NCI-H69 (cell line): ENCODE measurements at regions not wholly inside any gene's neighbourhood (a gene's known extent, or its start where the extent isn't known, plus 50 kb on each side); places are given as distances from the start of the nearest gene placed in this dataset.
"Not testable (repeated sequence)": the region's sequence is repeated elsewhere in the genome, so short reads cannot be mapped to it uniquely, and the experiment has no call there.

Experiments
- DNase-seq: peaks from one replicate; lab custom pipeline; 2025; lab: John Stamatoyannopoulos, UW

DNA sequence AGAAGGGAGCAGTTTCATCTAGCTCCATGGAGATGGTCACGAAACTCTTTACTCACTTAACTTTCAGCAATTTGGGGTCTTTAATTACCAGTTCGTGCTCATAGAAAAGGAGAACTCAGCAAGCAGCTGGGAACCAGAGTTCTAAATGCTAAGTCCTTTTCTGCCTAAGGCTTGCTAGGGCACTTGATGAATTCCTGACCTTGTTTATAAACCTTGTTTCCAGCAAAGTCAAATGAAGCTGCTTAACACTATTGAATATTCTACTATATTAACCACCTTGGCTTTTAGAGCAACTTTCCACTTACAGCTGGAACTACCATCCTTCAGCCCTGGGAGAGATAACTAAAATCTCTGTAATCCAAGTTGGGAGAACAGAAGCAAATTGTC, 79.5 kb upstream of the TSC22D2 start:
- DNase-seq: no peak

DNA sequence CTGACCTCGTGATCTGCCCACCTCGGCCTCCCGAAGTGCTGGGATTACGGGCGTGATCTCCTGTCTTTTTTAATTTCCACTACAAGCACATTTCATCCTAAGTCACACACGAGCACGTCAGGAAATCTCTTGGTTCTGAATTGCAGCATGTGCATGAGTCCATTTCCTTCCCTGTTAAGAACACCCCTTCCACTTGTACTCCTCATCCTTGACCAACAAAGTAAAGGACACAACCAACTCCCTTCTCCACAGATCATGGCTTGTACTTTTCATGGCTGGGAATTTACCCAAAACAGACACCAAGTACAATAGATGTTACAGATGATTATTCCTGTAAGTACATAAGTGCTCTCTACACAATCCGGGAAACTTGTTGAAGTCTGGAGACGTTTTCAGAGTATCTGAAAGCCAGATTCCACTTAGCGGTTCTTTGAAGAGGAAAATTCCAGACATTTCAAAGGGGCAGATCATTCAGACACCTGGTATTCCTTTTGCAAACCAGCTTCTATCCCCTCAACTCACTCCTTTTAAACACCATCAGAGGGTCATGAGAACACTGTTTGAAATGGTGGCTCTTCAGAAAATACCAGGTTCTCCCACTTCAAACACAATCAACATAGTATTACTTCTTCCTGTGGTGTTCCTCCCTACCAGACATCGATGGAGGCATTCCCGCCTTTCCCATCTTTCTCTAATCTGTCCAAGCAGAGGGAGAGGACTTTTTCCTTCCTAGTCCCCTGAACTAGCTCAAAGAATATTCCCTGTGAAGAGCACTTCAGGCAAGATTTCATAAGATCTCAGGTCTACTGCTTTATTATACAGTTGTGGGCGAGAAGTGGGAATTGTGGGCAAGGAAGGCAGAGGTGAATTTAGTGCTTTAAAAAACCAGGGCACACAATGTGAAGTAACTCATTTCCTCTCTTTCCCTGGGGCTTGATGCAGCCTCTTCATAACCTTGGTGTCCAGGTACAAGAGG, 80.1 kb upstream of the TSC22D2 start:
- no peak for DNase-seq

DNA sequence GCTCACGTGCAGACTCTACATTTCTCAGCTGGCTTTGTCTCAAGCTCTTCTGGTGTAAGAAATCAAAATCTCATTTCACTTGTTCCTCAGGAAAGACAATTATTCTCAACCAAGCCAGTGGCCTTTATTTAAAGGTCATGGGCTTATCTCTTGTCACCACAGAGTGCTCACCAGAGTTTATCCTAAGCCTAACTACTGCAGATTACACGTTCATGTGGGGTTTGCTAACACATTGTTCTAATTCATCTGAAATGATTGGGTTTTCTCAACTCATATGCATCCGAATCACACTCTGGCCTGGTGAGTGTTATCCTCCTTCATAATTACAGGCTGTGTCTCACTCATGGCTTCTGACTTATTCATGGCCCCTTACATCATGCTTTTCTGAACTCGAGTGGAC, 83.3 kb upstream of the TSC22D2 start:
- DNase-seq: peak; percentile 40

DNA sequence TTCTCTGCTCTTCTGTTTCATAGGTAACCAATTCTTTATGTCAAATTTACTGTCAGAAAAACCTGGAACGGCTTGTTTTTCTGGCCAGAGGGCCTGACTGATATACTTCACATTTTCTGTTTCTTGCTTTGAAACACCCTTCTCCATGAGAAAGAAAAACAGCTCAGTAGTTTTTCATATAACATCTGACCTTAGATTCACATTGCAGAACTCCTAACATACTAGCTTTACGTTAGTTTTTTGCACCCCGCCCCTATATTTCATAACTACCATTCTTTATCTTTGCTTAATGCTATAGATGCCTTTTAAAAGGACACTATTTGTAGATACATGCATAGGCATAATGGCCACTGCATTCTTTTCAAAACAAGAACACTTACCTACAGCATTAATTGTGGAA, 83.9 kb upstream of the TSC22D2 start:
- DNase-seq: no peak

DNA sequence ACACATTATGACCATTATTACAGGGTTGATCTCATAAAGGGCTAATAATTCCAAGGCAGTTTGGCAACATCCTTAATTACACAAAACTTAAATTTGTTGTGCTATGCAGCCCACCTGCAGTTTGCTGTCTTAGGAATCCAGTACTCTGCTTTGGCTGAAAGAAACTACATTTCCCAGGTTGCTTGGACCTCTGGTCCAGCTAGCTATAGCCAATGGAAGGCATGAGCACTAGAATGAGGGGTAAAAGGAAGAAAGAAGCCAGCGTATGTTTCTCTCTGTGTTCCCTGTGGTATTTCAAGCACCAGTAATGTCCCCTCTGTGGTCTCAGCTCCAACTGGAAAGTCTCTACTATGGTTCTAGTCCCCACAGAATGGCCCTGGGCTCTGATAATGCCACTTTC, 84.3 kb upstream of the TSC22D2 start:
- DNase-seq: no peak

DNA sequence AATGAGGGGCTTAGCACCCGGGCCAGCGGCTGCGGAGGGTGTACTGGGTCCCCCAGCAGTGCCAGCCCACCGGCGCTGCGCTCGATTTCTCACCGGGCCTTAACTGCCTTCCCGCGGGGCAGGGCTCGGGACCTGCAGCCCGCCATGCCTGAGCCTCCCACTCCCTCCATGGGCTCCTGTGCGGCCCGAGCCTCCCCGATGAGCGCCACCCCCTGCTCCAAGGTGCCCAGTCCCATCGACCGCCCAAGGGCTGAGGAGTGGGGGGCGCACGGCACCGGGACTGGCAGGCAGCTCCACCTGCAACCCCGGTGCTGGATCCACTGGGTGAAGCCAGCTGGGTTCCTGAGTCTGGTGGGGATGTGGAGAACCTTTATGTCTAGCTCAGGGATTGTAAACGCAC, 85.0 kb upstream of the TSC22D2 start:
- DNase-seq: not testable (repeated sequence)

DNA sequence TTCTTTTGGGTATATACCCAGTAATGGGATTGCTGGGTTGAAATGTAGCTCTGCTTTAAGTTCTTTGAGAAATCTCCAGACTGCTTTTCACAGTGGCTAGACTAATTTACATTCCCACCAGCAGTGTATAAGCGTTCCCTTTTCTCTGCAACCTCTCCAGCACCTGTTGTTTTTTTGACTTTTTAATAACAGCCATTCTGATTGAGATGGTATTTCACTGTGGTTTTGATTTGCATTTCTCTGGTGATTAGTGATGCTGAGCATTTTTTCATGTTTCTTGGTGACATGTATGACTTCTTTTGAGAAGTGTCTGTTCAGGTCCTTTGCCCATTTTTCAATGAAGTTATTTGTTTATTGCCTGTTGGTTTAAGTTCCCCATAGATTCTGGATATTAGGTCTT, 87.1 kb upstream of the TSC22D2 start:
- DNase-seq: not testable (repeated sequence)

DNA sequence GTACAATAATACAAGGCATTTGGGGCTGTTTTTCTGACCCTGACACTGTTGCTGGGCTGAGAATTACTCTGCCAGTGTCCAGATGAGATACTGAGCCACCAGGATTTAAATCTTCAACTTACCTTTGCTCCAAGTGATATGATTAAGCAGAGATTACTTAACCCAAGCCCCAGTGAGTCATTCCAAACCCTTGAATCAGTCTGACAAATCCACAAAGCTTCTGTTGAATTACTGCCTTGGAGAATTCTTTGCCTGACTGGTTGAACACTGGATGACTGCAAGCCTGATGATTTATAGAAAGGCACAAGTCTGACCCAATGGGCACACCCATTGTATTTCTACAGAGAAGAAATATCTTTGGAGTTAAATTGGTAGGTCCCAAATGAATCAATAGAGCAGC, 88.2 kb upstream of the TSC22D2 start:
- no peak for DNase-seq

DNA sequence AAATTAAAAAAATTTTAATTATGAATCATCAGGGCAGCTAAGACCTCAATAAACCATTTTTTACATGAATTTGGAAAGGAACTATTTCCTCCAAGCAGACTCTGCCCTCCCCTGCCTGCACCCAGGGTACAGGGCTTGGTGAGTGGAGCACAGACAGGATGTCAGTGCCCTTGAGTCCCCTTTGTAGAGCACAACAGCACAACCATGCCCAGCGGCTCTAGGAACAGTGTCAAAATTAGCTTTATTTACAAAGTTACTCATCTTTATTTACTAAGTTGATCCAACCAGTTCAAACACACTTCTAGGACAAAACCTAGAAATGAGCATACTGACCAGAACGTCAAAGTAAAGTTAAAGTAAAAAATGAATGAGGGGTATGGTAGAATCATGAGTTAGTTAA, 90.6 kb upstream of the TSC22D2 start:
- DNase-seq: peak; percentile 54

DNA sequence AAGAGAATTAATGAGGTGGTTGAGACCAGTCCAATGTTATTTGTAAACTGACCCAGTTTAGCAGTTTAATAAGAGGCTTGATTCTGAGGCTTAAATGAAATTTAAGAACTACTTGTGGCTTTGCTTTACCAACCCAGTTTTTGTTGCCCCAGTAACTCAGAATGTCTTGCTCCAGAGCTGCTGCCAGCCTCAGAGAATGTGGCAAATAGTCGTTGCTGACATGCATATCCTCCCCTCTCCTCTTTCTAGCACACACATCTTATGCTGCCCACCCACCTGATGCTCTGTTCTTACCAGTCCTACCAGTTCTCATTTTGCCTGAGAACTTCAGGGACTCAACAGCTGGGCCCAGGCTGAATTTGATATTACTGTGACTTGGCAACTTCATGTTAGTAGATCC, 92.4 kb upstream of the TSC22D2 start:
- peak; percentile 24 for DNase-seq

DNA sequence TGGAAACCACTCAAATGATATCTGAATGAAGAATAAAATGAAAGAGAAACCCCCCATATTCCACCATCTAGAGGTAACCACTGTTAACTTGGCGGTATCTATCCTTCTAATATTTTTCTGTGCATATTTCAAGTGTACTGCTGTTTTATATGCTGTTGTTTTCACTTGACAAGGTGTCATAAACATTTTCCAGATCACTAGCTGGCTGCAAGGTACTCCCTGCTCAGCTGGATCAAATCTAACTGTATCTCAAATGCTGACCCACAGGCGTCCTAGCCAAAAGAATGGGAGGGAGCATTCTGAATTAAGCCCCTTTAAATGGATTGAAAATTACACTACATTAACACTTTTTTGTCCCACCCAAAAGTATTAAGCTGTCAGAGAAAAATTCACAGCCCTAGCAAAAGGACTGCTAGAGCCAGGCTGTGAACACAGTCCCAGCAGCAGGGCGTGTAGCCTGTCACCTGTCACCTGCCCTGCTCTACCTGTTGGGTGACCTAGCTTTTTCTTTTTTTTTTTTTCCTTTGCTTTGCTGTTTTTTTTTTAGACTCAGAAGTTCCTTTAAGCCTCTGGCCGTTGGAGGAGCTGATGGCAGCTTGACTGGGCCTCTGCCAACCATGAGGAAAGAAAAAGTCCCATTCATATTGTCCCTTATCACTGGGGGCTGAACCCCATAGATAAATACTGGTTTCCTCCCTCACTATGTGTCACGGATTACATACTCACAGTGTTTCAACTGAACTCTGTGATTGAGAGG, 93.7 kb upstream of the TSC22D2 start:
- no peak for DNase-seq

DNA sequence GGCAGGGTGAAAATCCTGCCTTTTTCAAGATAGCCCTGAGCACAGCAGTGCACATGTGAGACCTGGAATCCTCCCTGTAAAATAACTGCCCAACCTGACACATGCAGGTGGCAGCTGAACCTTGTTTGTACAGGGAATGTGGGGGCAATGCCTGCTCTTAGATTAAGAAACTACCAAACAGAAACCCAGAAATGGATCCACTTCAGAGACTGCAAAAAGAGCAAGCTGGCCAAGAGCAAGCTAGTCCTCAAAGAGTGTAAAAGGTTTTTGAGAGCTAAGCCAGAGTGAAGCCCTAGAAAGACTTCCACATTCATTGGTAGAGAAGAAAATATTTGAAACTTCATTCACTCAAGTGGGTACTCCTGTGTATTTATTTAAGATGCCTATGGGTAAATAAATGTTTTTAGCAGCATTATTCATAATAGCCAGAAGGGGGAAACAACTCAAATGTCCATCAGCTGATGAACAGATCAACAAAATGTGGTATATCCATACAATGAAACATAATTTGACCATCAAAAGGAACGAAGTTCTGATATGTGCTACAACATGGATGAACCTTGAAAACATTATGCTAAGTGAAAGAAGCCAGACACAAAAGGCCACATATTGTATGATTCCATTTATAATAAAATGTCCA, 96.0 kb upstream of the TSC22D2 start:
- no peak for DNase-seq

DNA sequence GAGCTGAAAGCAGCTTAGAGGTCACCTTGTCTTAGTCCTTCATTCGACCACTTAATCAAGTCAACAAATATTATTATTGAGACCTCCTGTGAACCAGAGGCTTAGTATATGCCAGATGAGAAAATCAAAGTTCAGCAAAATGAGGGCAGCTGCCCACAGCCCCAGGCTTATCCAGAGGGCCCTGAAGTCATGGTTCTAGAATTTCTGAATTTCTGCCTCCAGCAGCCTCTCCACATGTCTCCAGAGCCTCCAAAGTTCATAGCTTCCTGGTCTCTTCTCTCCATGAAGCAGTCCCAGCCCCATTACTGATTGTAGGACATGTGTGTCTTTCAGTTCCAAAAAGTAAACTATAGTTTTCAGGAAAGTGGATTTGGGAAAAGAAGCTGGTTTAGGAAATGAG, 96.9 kb upstream of the TSC22D2 start:
- DNase-seq: no peak

DNA sequence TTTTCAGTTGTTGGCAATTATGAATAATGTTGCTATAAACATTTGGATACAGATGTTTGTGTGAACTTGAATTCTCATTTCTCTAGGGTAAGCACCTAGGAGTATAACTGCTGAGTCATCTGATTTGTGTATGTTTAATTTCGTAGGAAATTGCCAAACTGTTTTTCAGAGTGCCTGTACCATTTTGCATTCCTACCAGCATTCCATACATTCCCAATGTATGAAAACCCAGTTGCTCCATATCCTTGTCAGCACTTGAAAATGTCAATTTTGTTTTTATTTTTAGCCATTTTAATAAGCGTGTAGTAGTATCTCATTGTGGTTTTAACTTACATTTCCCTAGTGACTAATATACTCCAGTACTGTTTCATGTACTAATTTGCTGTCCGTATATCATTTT, 98.5 kb upstream of the TSC22D2 start:
- no peak for DNase-seq

DNA sequence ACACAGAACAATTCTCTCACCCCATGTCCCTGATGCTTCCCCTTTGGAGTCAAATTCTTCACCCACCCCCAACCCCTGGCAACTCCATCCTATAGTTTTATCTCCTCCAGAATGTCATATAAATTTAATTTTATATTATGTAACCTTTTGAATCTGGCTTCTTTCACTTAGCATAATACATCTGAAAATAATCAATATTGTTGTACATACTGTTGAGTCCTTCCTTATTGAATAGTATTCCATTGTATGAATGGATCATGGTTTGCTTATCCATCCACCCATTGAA, 98.9 kb upstream of the TSC22D2 start:
- no peak for DNase-seq

DNA sequence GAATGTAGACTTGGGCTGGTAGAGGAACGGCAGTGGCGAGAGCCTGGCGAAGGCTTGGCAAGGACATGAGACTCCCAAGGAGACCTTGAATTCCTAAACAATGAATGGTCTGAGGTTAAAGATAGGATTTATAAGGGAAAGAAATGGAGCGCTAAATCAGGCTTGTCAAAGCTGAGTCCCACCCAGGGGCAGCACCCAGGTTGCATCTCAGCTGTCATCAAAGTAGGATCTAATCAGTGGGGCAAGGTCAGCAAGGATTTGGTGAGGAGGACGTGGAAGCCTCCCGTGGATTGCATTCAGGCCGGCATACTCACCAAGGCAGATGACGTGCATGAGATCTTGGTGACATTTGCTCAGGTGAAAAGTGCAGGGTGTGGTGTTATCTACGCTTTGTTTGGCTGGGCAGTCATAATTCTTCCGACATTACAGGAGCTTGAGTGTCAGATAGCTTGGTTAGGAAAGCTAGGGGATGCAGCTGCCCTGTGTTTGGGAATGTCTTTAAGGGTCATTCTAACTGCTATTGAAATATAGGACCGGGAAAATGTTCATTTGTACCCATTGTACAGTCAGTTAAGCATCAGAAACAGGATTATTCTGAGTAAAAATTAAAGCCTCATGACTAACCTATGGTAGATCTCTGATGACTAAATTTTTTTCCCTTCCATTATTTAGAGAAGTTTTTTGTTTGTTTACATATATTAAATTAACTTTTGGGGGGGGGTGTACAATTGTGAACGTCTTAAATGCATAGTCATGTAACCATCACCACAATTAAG, 99.4 kb upstream of the TSC22D2 start:
- DNase-seq: no peak

DNA sequence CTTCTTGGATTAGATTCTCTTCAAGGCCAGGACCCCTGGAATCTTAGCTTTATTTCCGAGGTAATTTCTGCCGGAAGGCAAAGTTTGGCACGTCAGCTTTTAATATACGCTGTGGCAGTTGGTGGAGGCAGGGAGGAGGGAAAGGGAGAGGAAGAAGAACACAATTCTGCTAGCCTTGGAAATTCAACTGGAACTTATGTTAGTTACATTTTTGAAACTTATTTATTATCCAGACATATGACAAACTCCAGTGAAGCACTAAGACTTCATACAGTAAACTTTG, 100.1 kb upstream of the TSC22D2 start:
- no peak for DNase-seq

DNA sequence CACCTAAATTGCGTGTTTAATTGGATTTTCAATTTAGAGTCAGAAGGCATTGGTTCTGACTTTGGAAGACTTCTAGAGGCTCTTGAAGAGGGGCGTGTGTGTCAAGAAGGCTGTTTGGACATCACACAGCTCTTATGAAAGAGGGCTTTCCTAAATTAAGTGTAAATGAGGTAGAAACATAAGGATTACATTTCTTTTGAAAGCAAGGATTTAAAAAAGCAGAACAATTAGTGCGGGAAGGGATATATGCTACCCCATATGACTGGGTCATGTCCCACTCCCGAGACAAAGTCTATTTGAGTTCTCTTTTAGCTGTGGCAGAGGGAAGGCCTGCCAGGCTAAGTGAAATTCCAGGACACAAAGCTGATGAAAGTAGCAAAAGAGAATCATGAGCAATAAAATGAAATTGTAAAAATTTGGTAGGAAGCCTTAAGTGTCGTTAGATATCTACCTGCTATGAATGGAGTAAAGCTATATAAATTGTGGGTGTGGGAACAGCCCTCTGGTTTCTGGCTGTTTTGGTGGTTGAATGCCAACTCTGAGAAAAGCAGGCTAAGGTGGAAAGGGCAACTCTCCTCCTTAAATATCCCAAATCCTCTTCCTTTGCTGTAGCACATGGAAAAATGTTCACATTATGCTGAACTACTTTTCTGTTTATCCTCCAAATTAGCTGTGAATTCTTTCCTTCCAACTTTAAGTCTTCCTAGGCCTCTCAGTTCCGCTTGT, 100.6 kb upstream of the TSC22D2 start:
- DNase-seq: no peak

DNA sequence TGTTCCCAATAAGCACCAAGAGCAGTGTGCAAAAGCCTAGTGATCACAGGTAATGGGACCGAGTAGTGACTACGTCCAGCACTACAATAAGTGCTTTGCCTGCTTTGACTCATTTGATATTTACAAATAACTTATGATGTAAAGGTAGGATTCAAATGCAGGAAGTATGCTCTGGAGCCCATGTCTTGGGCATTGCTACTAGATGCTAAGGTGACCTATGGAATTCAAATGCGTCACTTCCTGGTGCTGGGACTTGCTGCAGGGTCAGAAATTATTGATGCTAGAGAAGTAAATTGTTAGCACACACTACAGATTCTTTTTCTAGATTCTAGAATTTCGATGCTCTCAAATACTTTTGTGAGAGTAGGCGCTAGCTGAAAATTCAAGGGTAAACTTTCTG, 101.2 kb upstream of the TSC22D2 start:
- DNase-seq: no peak

DNA sequence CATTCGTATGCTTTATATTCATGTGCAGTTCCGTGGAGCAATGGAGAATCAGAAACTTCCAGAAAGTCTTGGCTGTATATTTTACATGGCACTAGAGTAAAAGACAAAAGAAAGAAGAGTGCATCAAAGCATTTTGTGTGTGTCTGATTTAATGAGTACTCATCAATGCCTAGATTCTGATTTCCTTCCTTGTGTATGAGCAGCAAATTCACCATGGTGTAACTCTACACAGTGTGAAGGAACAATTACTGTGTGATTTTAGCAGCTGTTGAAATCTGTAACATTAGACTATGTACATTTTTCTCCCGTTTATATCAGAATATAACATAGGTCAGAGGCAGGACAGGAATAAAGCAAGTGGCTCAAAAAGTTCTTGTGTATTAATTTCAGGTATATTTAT, 102.0 kb upstream of the TSC22D2 start:
- DNase-seq: no peak

DNA sequence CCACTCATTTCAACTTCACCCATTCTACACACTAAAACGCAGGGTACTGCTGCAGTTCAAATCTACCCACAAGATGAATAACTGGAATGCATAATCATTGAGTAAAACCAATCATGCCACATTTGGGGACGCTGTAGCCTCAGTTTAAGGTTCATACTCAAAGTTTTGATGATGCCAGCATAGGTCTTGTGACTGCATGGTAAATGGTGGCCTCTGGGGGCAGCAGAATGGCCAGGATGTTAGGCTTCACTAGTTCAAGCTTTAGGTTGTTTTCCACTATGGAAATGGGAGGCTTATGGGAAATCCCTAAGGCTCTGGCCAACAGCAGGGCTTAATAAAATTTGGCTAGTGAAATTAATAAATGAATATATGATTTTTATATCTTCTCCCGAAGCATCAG, 104.3 kb upstream of the TSC22D2 start:
- DNase-seq: peak; percentile 27

DNA sequence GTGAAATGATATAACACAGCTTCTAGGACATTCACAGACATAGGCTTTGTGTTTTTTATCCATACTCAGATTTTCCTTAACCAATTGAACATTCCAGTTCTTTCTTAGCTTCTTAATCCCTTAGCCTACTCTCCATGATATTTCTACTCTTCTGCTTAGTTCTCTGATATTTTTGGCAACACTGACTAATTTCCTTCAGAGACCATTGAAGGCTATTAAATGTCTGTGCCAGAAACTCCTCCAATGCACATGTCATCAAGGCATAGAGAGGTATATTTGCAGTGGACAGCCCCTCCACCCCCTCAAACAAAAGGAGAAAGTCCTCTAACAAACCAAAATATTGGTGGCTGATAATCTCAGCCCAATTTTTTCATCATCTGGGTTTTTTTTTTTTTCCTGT, 105.9 kb upstream of the TSC22D2 start:
- DNase-seq: no peak
